GM21737 (cell line): ENCODE measurements at regions not wholly inside any gene's neighbourhood (a gene's known extent, or its start where the extent isn't known, plus 50 kb on each side); places are given as distances from the start of the nearest gene placed in this dataset.
"Not testable (repeated sequence)": the region's sequence is repeated elsewhere in the genome, so short reads cannot be mapped to it uniquely, and the experiment has no call there.

ENCODE experiments used
- ATAC-seq: cut with Tn5 transposase; IDR thresholded peaks from one replicate; pipeline ENCODE4 v1.9.1; 2021; ENCODE audit warnings: mild to moderate bottlenecking, moderate library complexity; ENCODE audit not compliant: unreplicated experiment

- no peak for ATAC-seq
These were observed 650.0 kb upstream of the STXBP6 start for GRCh38 chr14:25699981-25700380.

- no peak for ATAC-seq
These were observed 648.2 kb upstream of the STXBP6 start for GRCh38 chr14:25698111-25698510.

- no peak for ATAC-seq
These were observed 646.2 kb upstream of the STXBP6 start for GRCh38 chr14:25696176-25696575.

GRCh38 chr14:25685004-25685403 is 635.1 kb upstream of the STXBP6 start:
- ATAC-seq: no peak

- ATAC-seq: no peak
These were observed 631.0 kb upstream of the STXBP6 start for GRCh38 chr14:25680934-25681333.

GRCh38 chr14:25680511-25680910 is 630.6 kb upstream of the STXBP6 start:
- ATAC-seq: not testable (repeated sequence)

GRCh38 chr14:25677111-25677510 is 627.2 kb upstream of the STXBP6 start:
- ATAC-seq: no peak

GRCh38 chr14:25667387-25667786 is 617.4 kb upstream of the STXBP6 start:
- no peak for ATAC-seq

- no peak for ATAC-seq
These were observed 616.9 kb upstream of the STXBP6 start for GRCh38 chr14:25666877-25667276.

GRCh38 chr14:25658988-25659387 is 609.0 kb upstream of the STXBP6 start:
- no peak for ATAC-seq

- no peak for ATAC-seq
These were observed 580.5 kb upstream of the STXBP6 start for GRCh38 chr14:25630447-25630846.

GRCh38 chr14:25628978-25629377 is 579.0 kb upstream of the STXBP6 start:
- ATAC-seq: no peak

- no peak for ATAC-seq
These were observed 578.4 kb upstream of the STXBP6 start for GRCh38 chr14:25628390-25628789.

GRCh38 chr14:25626986-25627385 is 577.0 kb upstream of the STXBP6 start:
- no peak for ATAC-seq

- no peak for ATAC-seq
These were observed 572.8 kb upstream of the STXBP6 start for GRCh38 chr14:25622763-25623162.

- no peak for ATAC-seq
These were observed 570.6 kb upstream of the STXBP6 start for GRCh38 chr14:25620515-25620914.

- ATAC-seq: no peak
These were observed 565.2 kb upstream of the STXBP6 start for GRCh38 chr14:25615174-25615573.

- ATAC-seq: no peak
These were observed 557.2 kb upstream of the STXBP6 start for GRCh38 chr14:25607192-25607591.

GRCh38 chr14:25602106-25602505 is 552.2 kb upstream of the STXBP6 start:
- ATAC-seq: no peak

GRCh38 chr14:25588751-25589150 is 538.8 kb upstream of the STXBP6 start:
- ATAC-seq: no peak

- ATAC-seq: no peak
These were observed 524.8 kb upstream of the STXBP6 start for GRCh38 chr14:25574628-25575325.

- ATAC-seq: no peak
These were observed 520.5 kb upstream of the STXBP6 start for GRCh38 chr14:25570483-25570882.

GRCh38 chr14:25557466-25557865 is 507.5 kb upstream of the STXBP6 start:
- no peak for ATAC-seq
